IMR-90 (cell line): ENCODE measurements at regions not wholly inside any gene's neighbourhood (a gene's known extent, or its start where the extent isn't known, plus 50 kb on each side); places are given as distances from the start of the nearest gene placed in this dataset.
"Not testable (repeated sequence)": the region's sequence is repeated elsewhere in the genome, so short reads cannot be mapped to it uniquely, and the experiment has no call there.

Experiments
- ATAC-seq: fragments of 200-7000 bp; cut with Tn5 transposase; 2 replicates; pipeline ENCODE4 v1.9.1; 2020; ENCODE audit warnings: low read depth, mild to moderate bottlenecking, moderate library complexity
- BruUV-seq: library from RNA; stranded (reverse); fragments of 400-500 nt; replicated peaks from 2 replicates; lab custom pipeline; 2021; lab: Mats Ljungman, UMichigan
- CTCF ChIA-PET: fragments of 300-600 bp; formaldehyde crosslinking; extraction: SDS; loops from one replicate; lab custom pipeline; 2021; ENCODE audit warnings: antibody characterized with exemption; lab: Yijun Ruan, JAX
- POLR2A ChIA-PET: fragments of 300-600 bp; sonication (Branson Sonifier 250); formaldehyde crosslinking; loops from one replicate; lab custom pipeline; 2022; ENCODE audit warnings: antibody characterized with exemption; ENCODE audit not compliant: unreplicated experiment; lab: Charles Lee
- DNase-seq: peaks from one replicate; pipeline ENCODE4 v3.0.0; 2013
- H2AFZ ChIP-seq: replicated peaks from 2 replicates; pipeline ENCODE3; 2013; ENCODE audit warnings: low read length, mild to moderate bottlenecking; ENCODE audit not compliant: poor library complexity
- H2AK5ac ChIP-seq: 2 replicates; pipeline ENCODE4 v1.6.1; 2013; ENCODE audit warnings: low read depth, low read length, inconsistent platforms
- H2AK9ac ChIP-seq: replicated peaks from 2 replicates; pipeline ENCODE3; 2013; ENCODE audit warnings: mild to moderate bottlenecking, low read depth, low read length, moderate library complexity; ENCODE audit not compliant: poor library complexity
- H2BK120ac ChIP-seq: 2 replicates; pipeline ENCODE4 v1.6.1; 2013; ENCODE audit warnings: low read depth, low read length, inconsistent platforms
- H2BK15ac ChIP-seq: 3 replicates; pipeline ENCODE4 v1.6.1; 2013; ENCODE audit warnings: low read depth, low read length, inconsistent platforms
- H2BK20ac ChIP-seq: 2 replicates; pipeline ENCODE4 v1.6.1; 2013; ENCODE audit warnings: low read depth, mild to moderate bottlenecking, inconsistent platforms, low read length, moderate library complexity
- H2BK5ac ChIP-seq: 2 replicates; pipeline ENCODE4 v1.6.1; 2013; ENCODE audit warnings: mild to moderate bottlenecking, low read depth, low read length, inconsistent platforms; ENCODE audit not compliant: poor library complexity, severe bottlenecking
- H3K14ac ChIP-seq: replicated peaks from 2 replicates; pipeline ENCODE4 v1.6.1; 2013; ENCODE audit warnings: low read depth, low read length, inconsistent platforms
- H3K18ac ChIP-seq: 2 replicates; pipeline ENCODE4 v1.6.1; 2013; ENCODE audit warnings: low read depth, low read length, control low read depth
- H3K23ac ChIP-seq: 2 replicates; pipeline ENCODE4 v1.6.1; 2013; ENCODE audit warnings: low read depth, low read length, inconsistent platforms
- H3K27ac ChIP-seq: 2 replicates; pipeline ENCODE4 v1.5.1; 2013; ENCODE audit warnings: mild to moderate bottlenecking, control low read depth, low read length; ENCODE audit not compliant: insufficient read depth
- H3K27me3 ChIP-seq: 2 replicates; pipeline ENCODE4 v1.6.1; 2013; ENCODE audit warnings: low read length; ENCODE audit not compliant: control insufficient read depth, insufficient read depth
- H3K36me3 ChIP-seq: 2 replicates; pipeline ENCODE4 v1.6.1; 2013; ENCODE audit warnings: low read length, mixed read lengths; ENCODE audit not compliant: control insufficient read depth, insufficient read depth
- H3K4ac ChIP-seq: 2 replicates; pipeline ENCODE4 v1.6.1; 2013; ENCODE audit warnings: low read depth, low read length, inconsistent platforms
- H3K4me1 ChIP-seq: 2 replicates; pipeline ENCODE4 v1.6.1; 2013; ENCODE audit warnings: low read length, mixed read lengths; ENCODE audit not compliant: control insufficient read depth, insufficient read depth
- H3K4me2 ChIP-seq: 2 replicates; pipeline ENCODE4 v1.6.1; 2013; ENCODE audit warnings: low read depth, mild to moderate bottlenecking, control low read depth, low read length, moderate library complexity
- H3K4me3 ChIP-seq: 2 replicates; pipeline ENCODE4 v1.5.1; 2013; ENCODE audit warnings: low read depth, mild to moderate bottlenecking, control low read depth, low read length, moderate library complexity; ENCODE audit not compliant: insufficient read depth
- H3K56ac ChIP-seq: 2 replicates; pipeline ENCODE4 v1.6.1; 2013; ENCODE audit warnings: low read length, inconsistent platforms; ENCODE audit not compliant: insufficient read depth; ENCODE audit errors: extremely low read depth
- H3K79me1 ChIP-seq, 2 experiments: 2 replicates each; pipeline ENCODE4 v1.6.1; 2013; ENCODE audit warnings: low read length in 2 of 2, inconsistent platforms in 1 of 2, low read depth in 1 of 2
- H3K9ac ChIP-seq: 2 replicates; pipeline ENCODE4 v1.6.1; 2013; ENCODE audit warnings: low read depth, low read length, control low read depth
- H3K9me1 ChIP-seq: 2 replicates; pipeline ENCODE4 v1.6.1; 2013; ENCODE audit warnings: low read length, inconsistent platforms; ENCODE audit not compliant: insufficient read depth
- H3K9me3 ChIP-seq: 2 replicates; pipeline ENCODE4 v1.6.1; 2013; ENCODE audit warnings: low read length; ENCODE audit not compliant: control insufficient read depth, insufficient read depth
- H4K20me1 ChIP-seq: 2 replicates; pipeline ENCODE4 v1.6.1; 2013; ENCODE audit warnings: low read length, inconsistent platforms; ENCODE audit not compliant: insufficient read depth
- H4K5ac ChIP-seq: 2 replicates; pipeline ENCODE4 v1.6.1; 2013; ENCODE audit warnings: mild to moderate bottlenecking, low read depth, low read length, control low read depth
- H4K8ac ChIP-seq, 2 experiments: 2 replicates each; pipeline ENCODE4 v1.6.1; 2013; ENCODE audit warnings: low read depth in 2 of 2, low read length in 2 of 2, control low read depth in 1 of 2, inconsistent platforms in 1 of 2
- H4K91ac ChIP-seq: 2 replicates; pipeline ENCODE4 v1.6.1; 2013; ENCODE audit warnings: low read depth, low read length, inconsistent platforms; ENCODE audit not compliant: insufficient read depth
- WGBS, 2 experiments: methylation state at CpG; one replicate each; pipeline versions ENCODE4 v1.1.5 to v1.1.7; 2013; ENCODE audit warnings: missing lambda C conversion rate in 2 of 2; ENCODE audit not compliant: insufficient read length in 1 of 2; ENCODE audit errors: extremely low coverage in 2 of 2; 5-methylcytosine and 5-hydroxymethylcytosine counted together
- dilution Hi-C: fragments of 300-500 bp; cut with HindIII; formaldehyde crosslinking; loops from one replicate; pipeline ENCODE4 v1.14.3; 2018; ENCODE audit warnings: low sequenced_read_pairs; ENCODE audit not compliant: unreplicated experiment
- in situ Hi-C: fragments of 300-500 bp; cut with MboI; formaldehyde crosslinking; loops from 3 replicates; pipeline ENCODE4 v1.14.3; 2019; ENCODE audit warnings: low sequenced_read_pairs, inconsistent platforms, mixed read lengths
- intact Hi-C: fragments of 100-400 bp; cut with micrococcal nuclease; formaldehyde crosslinking; loops from 2 replicates; pipeline ENCODE4 v1.10.0; 2022

GRCh38 chr2:11886899-11887298 lies 140.5 kb downstream of the LPIN1 start:
- H4K20me1 ChIP-seq, H3K9me3 ChIP-seq, H3K4me2 ChIP-seq, H2BK120ac ChIP-seq, H3K9ac ChIP-seq, H2AFZ ChIP-seq, H3K36me3 ChIP-seq, dilution Hi-C loops, H3K27me3 ChIP-seq, H3K18ac ChIP-seq, H2AK5ac ChIP-seq, DNase-seq, H2BK20ac ChIP-seq, H3K27ac ChIP-seq, H4K5ac ChIP-seq, H4K91ac ChIP-seq, CTCF ChIA-PET, H3K14ac ChIP-seq, BruUV-seq, intact Hi-C loops, H3K9me1 ChIP-seq, POLR2A ChIA-PET, H3K4ac ChIP-seq, H3K4me3 ChIP-seq, H3K79me1 ChIP-seq, H3K56ac ChIP-seq, H2BK15ac ChIP-seq, H3K23ac ChIP-seq, H2BK5ac ChIP-seq, in situ Hi-C loops, H2AK9ac ChIP-seq, H4K8ac ChIP-seq, H3K4me1 ChIP-seq, ATAC-seq: not testable (repeated sequence)
- WGBS, 2 experiments: no CpG with 5 or more reads among the region's 8 CpGs
